Astrocyte (in vitro differentiated cells and primary cell): ENCODE measurements at regions not wholly inside any gene's neighbourhood (a gene's known extent, or its start where the extent isn't known, plus 50 kb on each side); places are given as distances from the start of the nearest gene placed in this dataset.

Experiments
- CTCF ChIP-seq: IDR thresholded peaks from 2 replicates; pipeline ENCODE4 v1.5.1; 2011; ENCODE audit warnings: low read depth, mild to moderate bottlenecking, inconsistent platforms, low read length, moderate library complexity; ENCODE audit not compliant: insufficient read depth
- EZH2 ChIP-seq: IDR thresholded peaks from 2 replicates; pipeline ENCODE4 v1.6.1; 2012; ENCODE audit warnings: mild to moderate bottlenecking, low read length, inconsistent platforms; ENCODE audit not compliant: insufficient read depth

GRCh38 chr16:47983999-47984580, 171.7 kb downstream of the ABCC12 start:
- TF ChIP-seq CTCF = no peak
- no peak for TF ChIP-seq EZH2
